ENCODE measurements at regions not wholly inside any gene's neighbourhood (a gene's known extent, or its start where the extent isn't known, plus 50 kb on each side); places are given as distances from the start of the nearest gene placed in this dataset.

GRCh38 chr10:61110188-61110844 is 166.3 kb upstream of the RHOBTB1 start:
- TF ChIP-seq NFRKB (IDR thresholded peaks at IDR 0.05) (no peak), PKNOX1 (IDR thresholded peaks at IDR 0.05) (no peak), HDGF (IDR thresholded peaks at IDR 0.05; ENCODE audit: borderline replicate concordance) (no peak)
